GM23338 (cell line): ENCODE measurements at regions not wholly inside any gene's neighbourhood (a gene's known extent, or its start where the extent isn't known, plus 50 kb on each side); places are given as distances from the start of the nearest gene placed in this dataset.

ENCODE experiments used
- ATAC-seq: fragments of 200-7000 bp; cut with Tn5 transposase; 3 replicates; pipeline ENCODE4 v1.9.1; 2020
- DNase-seq: peaks from one replicate; pipeline ENCODE4 v3.0.0-alpha.2; 2015; ENCODE audit warnings: low spot score
- H2AFZ ChIP-seq: fragments of 200-600 bp; sonication (generic); 2 replicates; pipeline ENCODE4 v1.8.0; 2016; ENCODE audit warnings: antibody characterized with exemption, mild to moderate bottlenecking, moderate library complexity
- H3F3A ChIP-seq: fragments of 200-600 bp; sonication (generic); replicated peaks from 2 replicates; pipeline ENCODE4 v1.8.0; 2017; ENCODE audit warnings: antibody characterized with exemption, mixed run types, low read depth
- H3K27ac ChIP-seq: fragments of 200-600 bp; sonication (generic); 2 replicates; pipeline ENCODE4 v1.6.1; 2016; ENCODE audit warnings: low read depth
- H3K27me3 ChIP-seq: fragments of 200-600 bp; sonication (generic); 2 replicates; pipeline ENCODE4 v1.8.0; 2016; ENCODE audit warnings: mild to moderate bottlenecking, mixed run types, moderate library complexity; ENCODE audit not compliant: insufficient read depth
- H3K36me3 ChIP-seq: fragments of 200-600 bp; sonication (generic); 2 replicates; pipeline ENCODE4 v1.8.0; 2016; ENCODE audit warnings: mild to moderate bottlenecking; ENCODE audit not compliant: insufficient read depth
- H3K4me1 ChIP-seq: fragments of 200-600 bp; sonication (generic); 2 replicates; pipeline ENCODE4 v1.8.0; 2016; ENCODE audit warnings: mild to moderate bottlenecking, moderate library complexity; ENCODE audit not compliant: insufficient read depth
- H3K4me2 ChIP-seq: fragments of 200-600 bp; sonication (generic); 2 replicates; pipeline ENCODE4 v1.7.1; 2017; ENCODE audit warnings: mixed run types
- H3K4me3 ChIP-seq: fragments of 200-600 bp; sonication (generic); 2 replicates; pipeline ENCODE4 v1.6.1; 2016; ENCODE audit warnings: mixed run types
- H3K79me2 ChIP-seq: fragments of 200-600 bp; sonication (generic); replicated peaks from 2 replicates; pipeline ENCODE4 v1.8.0; 2017; ENCODE audit warnings: mild to moderate bottlenecking; ENCODE audit not compliant: insufficient read depth
- H3K9me2 ChIP-seq: fragments of 200-600 bp; sonication (generic); 2 replicates; pipeline ENCODE4 v1.8.0; 2017; ENCODE audit not compliant: insufficient read depth
- H4K20me1 ChIP-seq: fragments of 200-600 bp; sonication (generic); replicated peaks from 2 replicates; pipeline ENCODE4 v1.8.0; 2017; ENCODE audit warnings: mild to moderate bottlenecking; ENCODE audit not compliant: insufficient read depth
- H3K27ac Mint-ChIP-seq: 2 replicates; pipeline ENCODE4 v1.8.0; 2020; ENCODE audit warnings: inconsistent platforms, mild to moderate bottlenecking, moderate library complexity, mixed read lengths
- H3K27me3 Mint-ChIP-seq: 3 replicates; pipeline ENCODE4 v1.8.0; 2022; ENCODE audit warnings: low read depth, mild to moderate bottlenecking, moderate library complexity, mixed read lengths, inconsistent platforms; ENCODE audit not compliant: insufficient read depth, poor library complexity
- H3K36me3 Mint-ChIP-seq: 3 replicates; pipeline ENCODE4 v1.8.0; 2021; ENCODE audit warnings: low read depth, mild to moderate bottlenecking, inconsistent platforms, moderate library complexity, mixed read lengths
- H3K4me1 Mint-ChIP-seq: 3 replicates; pipeline ENCODE4 v1.8.0; 2020; ENCODE audit warnings: mild to moderate bottlenecking, inconsistent platforms, mixed read lengths
- H3K4me3 Mint-ChIP-seq: 3 replicates; pipeline ENCODE4 v1.8.0; 2021; ENCODE audit warnings: moderate library complexity, mild to moderate bottlenecking, inconsistent platforms, mixed read lengths
- H3K9me3 Mint-ChIP-seq: 3 replicates; pipeline ENCODE4 v1.8.0; 2020; ENCODE audit warnings: moderate library complexity, mild to moderate bottlenecking, inconsistent platforms, mixed read lengths
- CTCF ChIP-seq, 2 experiments: fragments of 200-600 bp in 1 of 2; sonication (generic) in 1 of 2; conservative IDR thresholded peaks; 2 replicates each; pipeline versions ENCODE4 v1.5.1 to v1.6.1; 2016 to 2017; ENCODE audit warnings: antibody characterized with exemption in 2 of 2, low read depth in 2 of 2, mild to moderate bottlenecking in 2 of 2, moderate library complexity in 1 of 2
- NANOG ChIP-seq: IDR thresholded peaks from 2 replicates; pipeline ENCODE4 v1.6.1; 2016; ENCODE audit warnings: antibody characterized with exemption, borderline replicate concordance
- POLR2AphosphoS5 ChIP-seq: IDR thresholded peaks from 2 replicates; pipeline ENCODE4 v1.6.1; 2016; ENCODE audit warnings: antibody characterized with exemption, low read depth
- STAT1 ChIP-seq: IDR thresholded peaks from one replicate; pipeline ENCODE4 v1.6.1; 2016; ENCODE audit warnings: antibody characterized with exemption; ENCODE audit not compliant: unreplicated experiment
- ZNF114 ChIP-seq: fragments of 250-450 bp; sonication (Bioruptor Pico); IDR thresholded peaks from 2 replicates; pipeline ENCODE4 v1.5.0; 2020; ENCODE audit warnings: mild to moderate bottlenecking, moderate library complexity
- ZNF462 ChIP-seq: fragments of 250-450 bp; sonication (Bioruptor Pico); IDR thresholded peaks from 2 replicates; pipeline ENCODE4 v1.5.0; 2020; ENCODE audit warnings: mild to moderate bottlenecking, moderate library complexity

GRCh38 chr6:153958860-153959259 is 80.2 kb upstream of the OPRM1 start:
- Histone ChIP-seq H3K36me3 (no peaks in the 10 kb centered on the region), H4K20me1 (no peaks in the 10 kb centered on the region), H2AFZ (peak overlapping the region; percentile 72), H3F3A (no peaks in the 10 kb centered on the region), H3K4me2 (peak overlapping the region; percentile 35), H3K4me3 (no peak overlapping the region), H3K27ac (no peak overlapping the region), H3K4me1 (no peaks in the 10 kb centered on the region; the same call in 1 of the 2 replicates), H3K27me3 (no peaks in the 10 kb centered on the region), H3K79me2 (no peaks in the 10 kb centered on the region), H3K9me2 (peaks cover 13% of the 10 kb centered on the region)
- Mint-ChIP-seq H3K27me3 (peaks cover 3% of the 10 kb centered on the region), H3K9me3 (peaks cover 16% of the 10 kb centered on the region; the same call in 2 of the 3 replicates), H3K36me3 (peaks cover 17% of the 10 kb centered on the region), H3K4me1 (peaks cover 15% of the 10 kb centered on the region), H3K4me3 (no peak overlapping the region), H3K27ac (no peak overlapping the region)
- TF ChIP-seq CTCF (conservative IDR thresholded peaks at IDR 0.05; ENCODE audit: low read depth in 2 of 2) (no peak), NANOG (no peak), STAT1 (no peak), ZNF462 (no peak), POLR2AphosphoS5 (no peak), ZNF114 (CRISPR knock-in tag) (no peak)
- DNase-seq (peak; percentile 35), ATAC-seq (peak; percentile 82)
